ENCODE measurements at regions not wholly inside any gene's neighbourhood (a gene's known extent, or its start where the extent isn't known, plus 50 kb on each side); places are given as distances from the start of the nearest gene placed in this dataset.

GRCh38 chr9:89746385-89747116 lies 141.7 kb downstream of the GADD45G start:
- H3K27ac ChIP-seq (replicated peaks; ENCODE audit: low read length): no peak overlapping the region
- WGBS, 2 donors (ENCODE audit: extremely low coverage in 2 of 2, insufficient read length in 2 of 2, insufficient replicate concordance in 1 of 2): no CpG with 5 or more reads among the region's 15 CpGs
- H3K14ac ChIP-seq (ENCODE audit: low read length): peak overlapping the region; percentile 59
- H3K27me3 ChIP-seq (ENCODE audit: control insufficient read depth in 3 of 3, insufficient read depth in 3 of 3, low read depth in 1 of 3, low read length in 3 of 3): no peaks in the 10 kb centered on the region
- H3K9me3 ChIP-seq (replicated peaks in 1 of 2; ENCODE audit: control insufficient read depth in 2 of 2, insufficient read depth in 1 of 2, low read depth in 1 of 2, low read length in 2 of 2): peaks cover 0 to 2% of the 10 kb centered on the region in 2 donors
- H2BK120ac ChIP-seq (ENCODE audit: low read depth, low read length): no peak overlapping the region
- no peak overlapping the region for H3K4me3 ChIP-seq (ENCODE audit: low read length in 2 of 2)
- H4K8ac ChIP-seq (ENCODE audit: low read depth, low read length): no peak overlapping the region
- no peak overlapping the region for H2BK12ac ChIP-seq (ENCODE audit: low read length)
- H3K23ac ChIP-seq (ENCODE audit: low read depth, low read length, poor library complexity): no peak overlapping the region
- H2AFZ ChIP-seq (ENCODE audit: low read length): no peak overlapping the region
- H4K91ac ChIP-seq (ENCODE audit: low read depth, low read length, poor library complexity): no peak overlapping the region
- peaks cover 12 to 17% of the 10 kb centered on the region in 2 donors for H3K4me1 ChIP-seq (ENCODE audit: control insufficient read depth in 2 of 2, insufficient read depth in 1 of 2, low read depth in 1 of 2, low read length in 2 of 2)
- H3K79me1 ChIP-seq (ENCODE audit: low read depth, low read length): no peaks in the 10 kb centered on the region
- no peak overlapping the region for H2AK5ac ChIP-seq (ENCODE audit: low read depth, low read length)
- H2BK5ac ChIP-seq (ENCODE audit: low read length): no peak overlapping the region
- DNase-seq (ENCODE audit: low spot score): no peak
- H3K9ac ChIP-seq (ENCODE audit: low read depth, low read length, poor library complexity): no peak overlapping the region
- H3K36me3 ChIP-seq (replicated peaks in 1 of 2; ENCODE audit: control insufficient read depth in 2 of 2, insufficient read depth in 2 of 2, low read length in 2 of 2): no peaks in the 10 kb centered on the region
- H3K4ac ChIP-seq (ENCODE audit: low read length): no peak overlapping the region
- no peak overlapping the region for H3K4me2 ChIP-seq (ENCODE audit: insufficient read depth, low read length, poor library complexity, severe bottlenecking)
- H3K18ac ChIP-seq (ENCODE audit: low read length): peak overlapping the region; percentile 46
- H2BK15ac ChIP-seq (ENCODE audit: low read length): peak overlapping the region; percentile 8

GRCh38 chr9:89747596-89747995 lies 142.8 kb downstream of the GADD45G start:
- H3K18ac ChIP-seq (ENCODE audit: low read length): no peak overlapping the region
- H3K4ac ChIP-seq (ENCODE audit: low read length): no peak overlapping the region
- no peaks in the 10 kb centered on the region for H3K79me1 ChIP-seq (ENCODE audit: low read depth, low read length)
- no peak overlapping the region for H2BK5ac ChIP-seq (ENCODE audit: low read length)
- peaks cover 12 to 17% of the 10 kb centered on the region in 2 donors for H3K4me1 ChIP-seq (ENCODE audit: control insufficient read depth in 2 of 2, insufficient read depth in 1 of 2, low read depth in 1 of 2, low read length in 2 of 2)
- H3K27ac ChIP-seq (replicated peaks; ENCODE audit: low read length): no peak overlapping the region
- H3K9me3 ChIP-seq (replicated peaks in 1 of 2; ENCODE audit: control insufficient read depth in 2 of 2, insufficient read depth in 1 of 2, low read depth in 1 of 2, low read length in 2 of 2): peaks cover 0 to 2% of the 10 kb centered on the region in 2 donors
- peak overlapping the region; percentile 78 for H2AFZ ChIP-seq (ENCODE audit: low read length)
- no peak overlapping the region for H3K14ac ChIP-seq (ENCODE audit: low read length)
- no CpG with 5 or more reads among the region's 13 CpGs for WGBS, 2 donors (ENCODE audit: extremely low coverage in 2 of 2, insufficient read length in 2 of 2, insufficient replicate concordance in 1 of 2)
- no peak overlapping the region for H3K9ac ChIP-seq (ENCODE audit: low read depth, low read length, poor library complexity)
- H3K4me3 ChIP-seq (ENCODE audit: low read length in 2 of 2): no peak overlapping the region
- H2BK12ac ChIP-seq (ENCODE audit: low read length): no peak overlapping the region
- no peak overlapping the region for H4K91ac ChIP-seq (ENCODE audit: low read depth, low read length, poor library complexity)
- no peak overlapping the region for H3K23ac ChIP-seq (ENCODE audit: low read depth, low read length, poor library complexity)
- H2BK15ac ChIP-seq (ENCODE audit: low read length): no peak overlapping the region
- no peaks in the 10 kb centered on the region for H3K36me3 ChIP-seq (replicated peaks in 1 of 2; ENCODE audit: control insufficient read depth in 2 of 2, insufficient read depth in 2 of 2, low read length in 2 of 2)
- no peak overlapping the region for H2BK120ac ChIP-seq (ENCODE audit: low read depth, low read length)
- H3K4me2 ChIP-seq (ENCODE audit: insufficient read depth, low read length, poor library complexity, severe bottlenecking): no peak overlapping the region
- no peak overlapping the region for H2AK5ac ChIP-seq (ENCODE audit: low read depth, low read length)
- H4K8ac ChIP-seq (ENCODE audit: low read depth, low read length): no peak overlapping the region
- no peak for DNase-seq (ENCODE audit: low spot score)
- no peaks in the 10 kb centered on the region for H3K27me3 ChIP-seq (ENCODE audit: control insufficient read depth in 3 of 3, insufficient read depth in 3 of 3, low read depth in 1 of 3, low read length in 3 of 3)

GRCh38 chr9:89748021-89748670 lies 143.3 kb downstream of the GADD45G start:
- Histone ChIP-seq H3K36me3 (replicated peaks in 1 of 2; ENCODE audit: control insufficient read depth in 2 of 2, insufficient read depth in 2 of 2, low read length in 2 of 2) (no peaks in the 10 kb centered on the region), H4K91ac (ENCODE audit: low read depth, low read length, poor library complexity) (no peak overlapping the region), H3K4me2 (ENCODE audit: insufficient read depth, low read length, poor library complexity, severe bottlenecking) (no peak overlapping the region), H3K27ac (replicated peaks; ENCODE audit: low read length) (no peak overlapping the region), H3K27me3 (ENCODE audit: control insufficient read depth in 3 of 3, insufficient read depth in 3 of 3, low read depth in 1 of 3, low read length in 3 of 3) (no peaks in the 10 kb centered on the region), H3K4me3 (ENCODE audit: low read length in 2 of 2) (no peak overlapping the region), H2BK5ac (ENCODE audit: low read length) (no peak overlapping the region), H3K9me3 (replicated peaks in 1 of 2; ENCODE audit: control insufficient read depth in 2 of 2, insufficient read depth in 1 of 2, low read depth in 1 of 2, low read length in 2 of 2) (peaks cover 0 to 2% of the 10 kb centered on the region in 2 donors), H2BK15ac (ENCODE audit: low read length) (no peak overlapping the region), H3K18ac (ENCODE audit: low read length) (no peak overlapping the region), H3K9ac (ENCODE audit: low read depth, low read length, poor library complexity) (no peak overlapping the region), H2BK120ac (ENCODE audit: low read depth, low read length) (no peak overlapping the region), H3K23ac (ENCODE audit: low read depth, low read length, poor library complexity) (no peak overlapping the region), H3K4ac (ENCODE audit: low read length) (no peak overlapping the region), H3K4me1 (ENCODE audit: control insufficient read depth in 2 of 2, insufficient read depth in 1 of 2, low read depth in 1 of 2, low read length in 2 of 2) (peaks cover 12 to 14% of the 10 kb centered on the region in 2 donors), H3K79me1 (ENCODE audit: low read depth, low read length) (no peaks in the 10 kb centered on the region), H4K8ac (ENCODE audit: low read depth, low read length) (no peak overlapping the region), H3K14ac (ENCODE audit: low read length) (no peak overlapping the region), H2AFZ (ENCODE audit: low read length) (peak overlapping the region; percentile 78), H2AK5ac (ENCODE audit: low read depth, low read length) (no peak overlapping the region), H2BK12ac (ENCODE audit: low read length) (no peak overlapping the region)
- no CpG with 5 or more reads among the region's 6 CpGs for WGBS, 2 donors (ENCODE audit: extremely low coverage in 2 of 2, insufficient read length in 2 of 2, insufficient replicate concordance in 1 of 2)
- no peak for DNase-seq (ENCODE audit: low spot score)

- H3K14ac ChIP-seq (ENCODE audit: low read length): peak overlapping the region; percentile 78
- H3K27ac ChIP-seq (replicated peaks; ENCODE audit: low read length): no peak overlapping the region
- H3K18ac ChIP-seq (ENCODE audit: low read length): no peak overlapping the region
- no peak overlapping the region for H2BK15ac ChIP-seq (ENCODE audit: low read length)
- no peaks in the 10 kb centered on the region for H3K79me1 ChIP-seq (ENCODE audit: low read depth, low read length)
- DNase-seq (ENCODE audit: low spot score): no peak
- H3K9me3 ChIP-seq (replicated peaks in 1 of 2; ENCODE audit: control insufficient read depth in 2 of 2, insufficient read depth in 1 of 2, low read depth in 1 of 2, low read length in 2 of 2): peaks cover 0 to 2% of the 10 kb centered on the region in 2 donors
- peak overlapping the region; percentile 50 for H2AK5ac ChIP-seq (ENCODE audit: low read depth, low read length)
- H3K36me3 ChIP-seq (replicated peaks in 1 of 2; ENCODE audit: control insufficient read depth in 2 of 2, insufficient read depth in 2 of 2, low read length in 2 of 2): no peaks in the 10 kb centered on the region
- peak overlapping the region; percentile 45 for H3K23ac ChIP-seq (ENCODE audit: low read depth, low read length, poor library complexity)
- H2BK12ac ChIP-seq (ENCODE audit: low read length): peak overlapping the region; percentile 67
- H3K4me2 ChIP-seq (ENCODE audit: insufficient read depth, low read length, poor library complexity, severe bottlenecking): no peak overlapping the region
- H3K27me3 ChIP-seq (ENCODE audit: control insufficient read depth in 3 of 3, insufficient read depth in 3 of 3, low read depth in 1 of 3, low read length in 3 of 3): no peaks in the 10 kb centered on the region
- no peak overlapping the region for H2BK120ac ChIP-seq (ENCODE audit: low read depth, low read length)
- no peak overlapping the region for H2AFZ ChIP-seq (ENCODE audit: low read length)
- H3K4me3 ChIP-seq (ENCODE audit: low read length in 2 of 2): no peak overlapping the region
- no CpG with 5 or more reads among the region's 6 CpGs for WGBS, 2 donors (ENCODE audit: extremely low coverage in 2 of 2, insufficient read length in 2 of 2, insufficient replicate concordance in 1 of 2)
- H4K91ac ChIP-seq (ENCODE audit: low read depth, low read length, poor library complexity): no peak overlapping the region
- no peak overlapping the region for H2BK5ac ChIP-seq (ENCODE audit: low read length)
- H3K9ac ChIP-seq (ENCODE audit: low read depth, low read length, poor library complexity): peak overlapping the region; percentile 72
- no peak overlapping the region for H3K4ac ChIP-seq (ENCODE audit: low read length)
- H3K4me1 ChIP-seq (ENCODE audit: control insufficient read depth in 2 of 2, insufficient read depth in 1 of 2, low read depth in 1 of 2, low read length in 2 of 2): peaks cover 6 to 7% of the 10 kb centered on the region in 2 donors
- H4K8ac ChIP-seq (ENCODE audit: low read depth, low read length): no peak overlapping the region
Observed at GRCh38 chr9:89748831-89749499, 144.2 kb downstream of the GADD45G start.

Measured in neuronal stem cell (in vitro differentiated cells).